Panc1 (cell line): ENCODE measurements at regions not wholly inside any gene's neighbourhood (a gene's known extent, or its start where the extent isn't known, plus 50 kb on each side); places are given as distances from the start of the nearest gene placed in this dataset.

Source experiments
- CTCF ChIP-seq: fragments of 450-650 bp; IDR thresholded peaks from 2 replicates; pipeline ENCODE4 v1.5.1; 2017; ENCODE audit warnings: mild to moderate bottlenecking
- POLR2AphosphoS5 ChIP-seq: IDR thresholded peaks from 2 replicates; pipeline ENCODE4 v1.6.1; 2012; ENCODE audit warnings: mild to moderate bottlenecking, low read depth, low read length, moderate library complexity
- REST ChIP-seq, 2 experiments: IDR thresholded peaks; 2 replicates each; pipeline ENCODE4 v1.6.1; 2011 to 2012; ENCODE audit warnings: low read depth in 2 of 2, control low read depth in 1 of 2, low read length in 1 of 2, mild to moderate bottlenecking in 1 of 2, moderate library complexity in 1 of 2; ENCODE audit not compliant: insufficient read depth in 1 of 2
- SIN3A ChIP-seq: IDR thresholded peaks from 2 replicates; pipeline ENCODE4 v1.6.1; 2012; ENCODE audit warnings: low read depth, mild to moderate bottlenecking, low read length, moderate library complexity, borderline replicate concordance; ENCODE audit not compliant: insufficient read depth

- no peak for TF ChIP-seq CTCF
- no peak for TF ChIP-seq POLR2AphosphoS5
- no peak for TF ChIP-seq REST (IDR thresholded peaks at IDR 0.05; ENCODE audit: insufficient read depth in 1 of 2, low read depth in 2 of 2, low read length in 1 of 2)
- no peak for TF ChIP-seq SIN3A
These were observed 91.8 kb upstream of the LRFN2 start for GRCh38 chr6:40678941-40679340.
